Liver (tissue), 7 donors: ENCODE measurements at regions not wholly inside any gene's neighbourhood (a gene's known extent, or its start where the extent isn't known, plus 50 kb on each side); places are given as distances from the start of the nearest gene placed in this dataset.

Experiments
- DNase-seq: peaks from one replicate; pipeline ENCODE4 v3.0.0-alpha.2; 2017; ENCODE audit warnings: low spot score
- H3K27ac ChIP-seq, 2 donors: one replicate each; pipeline ENCODE4 v1.7.0; 2013; ENCODE audit warnings: inconsistent platforms in 2 of 2, low read length in 2 of 2, control low read depth in 1 of 2, low read depth in 1 of 2, mild to moderate bottlenecking in 1 of 2
- H3K27me3 ChIP-seq, 4 donors: one replicate each; pipeline versions ENCODE4 v1.6.1 to v1.7.0; 2013; ENCODE audit warnings: low read length in 3 of 4, inconsistent platforms in 1 of 4, mild to moderate bottlenecking in 1 of 4, moderate library complexity in 1 of 4; ENCODE audit not compliant: control insufficient read depth in 4 of 4, insufficient read depth in 4 of 4
- H3K36me3 ChIP-seq, 4 donors: one replicate each; pipeline versions ENCODE4 v1.6.1 to v1.7.0; 2013; ENCODE audit warnings: low read length in 3 of 4, mild to moderate bottlenecking in 3 of 4, low read depth in 1 of 4, moderate library complexity in 1 of 4; ENCODE audit not compliant: control insufficient read depth in 4 of 4, insufficient read depth in 3 of 4
- H3K4me1 ChIP-seq, 4 donors: one replicate each; pipeline versions ENCODE4 v1.6.1 to v1.7.0; 2013; ENCODE audit warnings: low read length in 3 of 4, mild to moderate bottlenecking in 3 of 4, moderate library complexity in 1 of 4; ENCODE audit not compliant: control insufficient read depth in 4 of 4, insufficient read depth in 4 of 4
- H3K4me3 ChIP-seq, 3 donors: one replicate each; pipeline versions ENCODE4 v1.6.1 to v1.7.0; 2013; ENCODE audit warnings: low read length in 3 of 3, control low read depth in 1 of 3, low read depth in 1 of 3, mild to moderate bottlenecking in 1 of 3
- H3K9ac ChIP-seq, 2 donors: one replicate each; pipeline ENCODE4 v1.7.0; 2013; ENCODE audit warnings: low read length in 2 of 2, mild to moderate bottlenecking in 2 of 2, moderate library complexity in 2 of 2, control low read depth in 1 of 2, low read depth in 1 of 2
- H3K9me3 ChIP-seq, 4 donors: one replicate each; pipeline versions ENCODE4 v1.6.1 to v1.7.0; 2013; ENCODE audit warnings: low read length in 3 of 4; ENCODE audit not compliant: control insufficient read depth in 4 of 4
- FOXA1 ChIP-seq: IDR thresholded peaks from 2 replicates; pipeline ENCODE4 v1.6.1; 2016; ENCODE audit warnings: antibody characterized with exemption
- GABPA ChIP-seq, 2 donors: IDR thresholded peaks in 1 of 2; conservative IDR thresholded peaks in 1 of 2; 2 replicates each; pipeline ENCODE4 v1.6.1; 2016; ENCODE audit warnings: antibody characterized with exemption in 2 of 2, mild to moderate bottlenecking in 1 of 2, moderate library complexity in 1 of 2
- HNF4A ChIP-seq, 2 donors: conservative IDR thresholded peaks; 2 replicates each; pipeline ENCODE4 v1.6.1; 2016; ENCODE audit warnings: antibody characterized with exemption in 2 of 2, mild to moderate bottlenecking in 2 of 2
- HNF4G ChIP-seq: IDR thresholded peaks from 2 replicates; pipeline ENCODE4 v1.6.1; 2016; ENCODE audit warnings: antibody characterized with exemption
- JUND ChIP-seq, 2 donors: IDR thresholded peaks; 2 replicates each; pipeline ENCODE4 v1.6.1; 2016; ENCODE audit warnings: antibody characterized with exemption in 2 of 2
- NR2F2 ChIP-seq: IDR thresholded peaks from 2 replicates; pipeline ENCODE4 v1.6.1; 2016; ENCODE audit warnings: antibody characterized with exemption
- RAD21 ChIP-seq, 2 donors: IDR thresholded peaks; 2 replicates each; pipeline ENCODE4 v1.6.1; 2016; ENCODE audit warnings: antibody characterized with exemption in 2 of 2, mild to moderate bottlenecking in 2 of 2
- SP1 ChIP-seq: IDR thresholded peaks from 2 replicates; pipeline ENCODE4 v1.6.1; 2018; ENCODE audit warnings: antibody characterized with exemption, mild to moderate bottlenecking
- YY1 ChIP-seq: IDR thresholded peaks from 2 replicates; pipeline ENCODE4 v1.6.1; 2016; ENCODE audit warnings: antibody characterized with exemption, mild to moderate bottlenecking
- WGBS: extraction: QIAGEN DNeasy Blood & Tissue Kit; methylation state at CpG from one replicate; pipeline ENCODE4 v1.1.7; 2013; 5-methylcytosine and 5-hydroxymethylcytosine counted together
- TF ChIP-seq, protein P1 (sequence below): IDR thresholded peaks from 2 replicates; pipeline ENCODE4 v1.6.1; 2016; ENCODE audit warnings: antibody characterized with exemption, mild to moderate bottlenecking
- TF ChIP-seq, protein P2 (sequence below): IDR thresholded peaks from 2 replicates; pipeline ENCODE4 v1.6.1; 2016; ENCODE audit warnings: antibody characterized with exemption
- TF ChIP-seq, protein P3 (sequence below): IDR thresholded peaks from 2 replicates; pipeline ENCODE4 v1.6.1; 2016; ENCODE audit warnings: antibody characterized with exemption
- donor health status: healthy.
- donor health status: healthy.
- donor health status: healthy.
- donor health status: healthy.

DNA sequence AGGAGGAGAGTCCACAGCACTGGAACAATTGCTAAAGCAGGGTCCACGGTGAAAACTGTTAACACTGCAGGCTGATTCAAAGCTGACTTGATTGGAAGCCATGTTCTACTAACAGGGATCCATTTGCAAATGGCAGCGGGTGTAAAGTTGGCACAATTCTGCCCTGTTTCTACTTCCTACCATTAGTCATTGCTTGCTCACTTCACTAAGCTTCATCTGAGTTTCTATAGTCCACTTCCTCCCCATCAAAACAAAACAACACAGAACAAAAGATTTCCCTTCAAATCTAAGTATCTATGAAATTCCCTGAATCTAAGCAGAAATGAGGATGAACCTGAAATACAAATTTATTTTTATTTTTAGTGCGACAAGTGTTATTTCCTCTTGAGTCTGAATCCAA, 187.4 kb upstream of the SOX11 start:
- H3K9ac ChIP-seq: no peak overlapping the region
- DNase-seq: no peak
- H3K4me3 ChIP-seq: no peak overlapping the region
- H3K27ac ChIP-seq: no peak overlapping the region
- H3K36me3 ChIP-seq: no peaks in the 10 kb centered on the region
- WGBS: 81% methylated on average over 3 of the region's 3 CpGs
- H3K9me3 ChIP-seq: no peaks in the 10 kb centered on the region
- TF ChIP-seq, protein P1, sequence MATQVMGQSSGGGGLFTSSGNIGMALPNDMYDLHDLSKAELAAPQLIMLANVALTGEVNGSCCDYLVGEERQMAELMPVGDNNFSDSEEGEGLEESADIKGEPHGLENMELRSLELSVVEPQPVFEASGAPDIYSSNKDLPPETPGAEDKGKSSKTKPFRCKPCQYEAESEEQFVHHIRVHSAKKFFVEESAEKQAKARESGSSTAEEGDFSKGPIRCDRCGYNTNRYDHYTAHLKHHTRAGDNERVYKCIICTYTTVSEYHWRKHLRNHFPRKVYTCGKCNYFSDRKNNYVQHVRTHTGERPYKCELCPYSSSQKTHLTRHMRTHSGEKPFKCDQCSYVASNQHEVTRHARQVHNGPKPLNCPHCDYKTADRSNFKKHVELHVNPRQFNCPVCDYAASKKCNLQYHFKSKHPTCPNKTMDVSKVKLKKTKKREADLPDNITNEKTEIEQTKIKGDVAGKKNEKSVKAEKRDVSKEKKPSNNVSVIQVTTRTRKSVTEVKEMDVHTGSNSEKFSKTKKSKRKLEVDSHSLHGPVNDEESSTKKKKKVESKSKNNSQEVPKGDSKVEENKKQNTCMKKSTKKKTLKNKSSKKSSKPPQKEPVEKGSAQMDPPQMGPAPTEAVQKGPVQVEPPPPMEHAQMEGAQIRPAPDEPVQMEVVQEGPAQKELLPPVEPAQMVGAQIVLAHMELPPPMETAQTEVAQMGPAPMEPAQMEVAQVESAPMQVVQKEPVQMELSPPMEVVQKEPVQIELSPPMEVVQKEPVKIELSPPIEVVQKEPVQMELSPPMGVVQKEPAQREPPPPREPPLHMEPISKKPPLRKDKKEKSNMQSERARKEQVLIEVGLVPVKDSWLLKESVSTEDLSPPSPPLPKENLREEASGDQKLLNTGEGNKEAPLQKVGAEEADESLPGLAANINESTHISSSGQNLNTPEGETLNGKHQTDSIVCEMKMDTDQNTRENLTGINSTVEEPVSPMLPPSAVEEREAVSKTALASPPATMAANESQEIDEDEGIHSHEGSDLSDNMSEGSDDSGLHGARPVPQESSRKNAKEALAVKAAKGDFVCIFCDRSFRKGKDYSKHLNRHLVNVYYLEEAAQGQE: no peak
- no peak for TF ChIP-seq JUND (IDR thresholded peaks at IDR 0.05)
- TF ChIP-seq NR2F2: no peak
- TF ChIP-seq SP1: no peak
- no peaks in the 10 kb centered on the region for H3K4me1 ChIP-seq
- no peaks in the 10 kb centered on the region for H3K27me3 ChIP-seq

DNA sequence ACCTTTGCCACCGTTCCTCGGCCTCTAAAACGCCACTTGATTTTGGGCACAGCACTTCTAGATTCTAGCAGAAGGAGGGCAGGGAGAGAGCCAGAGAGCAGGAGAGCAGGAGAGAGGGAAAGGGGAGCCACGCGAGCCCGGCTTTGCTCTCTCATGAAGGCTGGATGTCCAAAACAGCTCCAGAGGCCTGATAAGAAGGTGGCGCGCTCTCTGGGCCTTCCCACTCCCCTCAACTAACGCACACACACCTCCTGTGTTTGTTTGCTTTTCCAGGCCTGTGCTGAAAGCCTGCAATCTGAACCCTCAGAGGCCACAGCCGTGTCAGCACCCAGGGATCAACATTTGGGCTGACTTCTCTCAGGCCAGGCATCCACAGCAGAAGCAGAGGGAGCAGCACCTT, 184.8 kb upstream of the SOX11 start:
- no peak overlapping the region for H3K4me3 ChIP-seq
- no peak for DNase-seq
- no peak overlapping the region for H3K27ac ChIP-seq
- H3K9ac ChIP-seq: no peak overlapping the region
- H3K36me3 ChIP-seq: no peaks in the 10 kb centered on the region
- no peaks in the 10 kb centered on the region for H3K27me3 ChIP-seq
- H3K9me3 ChIP-seq: peaks cover 0 to 3% (median 0%) of the 10 kb centered on the region in 4 donors
- H3K4me1 ChIP-seq: no peaks in the 10 kb centered on the region
- TF ChIP-seq FOXA1 (no peak), SP1 (no peak), JUND (IDR thresholded peaks at IDR 0.05) (no peak), HNF4G (no peak), RAD21 (IDR thresholded peaks at IDR 0.05) (no peak), YY1 (no peak)
- TF ChIP-seq, protein P1: no peak
- TF ChIP-seq, protein P2, sequence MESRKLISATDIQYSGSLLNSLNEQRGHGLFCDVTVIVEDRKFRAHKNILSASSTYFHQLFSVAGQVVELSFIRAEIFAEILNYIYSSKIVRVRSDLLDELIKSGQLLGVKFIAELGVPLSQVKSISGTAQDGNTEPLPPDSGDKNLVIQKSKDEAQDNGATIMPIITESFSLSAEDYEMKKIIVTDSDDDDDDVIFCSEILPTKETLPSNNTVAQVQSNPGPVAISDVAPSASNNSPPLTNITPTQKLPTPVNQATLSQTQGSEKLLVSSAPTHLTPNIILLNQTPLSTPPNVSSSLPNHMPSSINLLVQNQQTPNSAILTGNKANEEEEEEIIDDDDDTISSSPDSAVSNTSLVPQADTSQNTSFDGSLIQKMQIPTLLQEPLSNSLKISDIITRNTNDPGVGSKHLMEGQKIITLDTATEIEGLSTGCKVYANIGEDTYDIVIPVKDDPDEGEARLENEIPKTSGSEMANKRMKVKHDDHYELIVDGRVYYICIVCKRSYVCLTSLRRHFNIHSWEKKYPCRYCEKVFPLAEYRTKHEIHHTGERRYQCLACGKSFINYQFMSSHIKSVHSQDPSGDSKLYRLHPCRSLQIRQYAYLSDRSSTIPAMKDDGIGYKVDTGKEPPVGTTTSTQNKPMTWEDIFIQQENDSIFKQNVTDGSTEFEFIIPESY: no peak
- WGBS: 37% methylated on average over 10 of the region's 10 CpGs

DNA sequence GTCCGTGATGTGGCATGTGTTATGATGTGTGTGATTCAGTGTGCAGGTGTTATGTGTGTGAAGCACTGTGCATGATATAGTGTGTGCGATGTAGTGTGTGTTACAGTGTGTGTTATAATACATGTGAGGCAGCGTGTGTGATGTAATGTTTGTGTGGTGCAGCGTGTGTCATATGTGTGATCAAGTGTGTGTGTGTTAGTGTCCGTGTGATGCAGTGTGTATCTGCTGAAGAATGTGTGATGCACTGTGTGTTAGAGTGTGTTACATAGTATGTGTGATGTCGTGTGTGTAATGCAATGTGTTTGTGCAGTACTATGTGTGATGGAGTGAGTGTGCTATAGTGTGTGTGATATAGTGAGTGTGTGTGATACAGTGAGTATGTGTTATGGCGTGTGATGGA, 182.8 kb upstream of the SOX11 start:
- 90% methylated on average over 7 of the region's 7 CpGs for WGBS
- TF ChIP-seq NR2F2 (no peak), GABPA (IDR thresholded peaks at IDR 0.05 in 1 of 2, conservative IDR thresholded peaks at IDR 0.05 in 1 of 2) (no peak), HNF4G (no peak), YY1 (no peak), FOXA1 (no peak), HNF4A (conservative IDR thresholded peaks at IDR 0.05) (no peak)
- TF ChIP-seq, protein P1: no peak
- TF ChIP-seq, protein P3, sequence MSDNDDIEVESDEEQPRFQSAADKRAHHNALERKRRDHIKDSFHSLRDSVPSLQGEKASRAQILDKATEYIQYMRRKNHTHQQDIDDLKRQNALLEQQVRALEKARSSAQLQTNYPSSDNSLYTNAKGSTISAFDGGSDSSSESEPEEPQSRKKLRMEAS: no peak
- DNase-seq: no peak
- Histone ChIP-seq H3K4me1 (no peaks in the 10 kb centered on the region), H3K36me3 (no peaks in the 10 kb centered on the region), H3K9ac (no peak overlapping the region), H3K9me3 (peaks cover 0 to 3% (median 0%) of the 10 kb centered on the region in 4 donors), H3K4me3 (no peak overlapping the region), H3K27me3 (no peaks in the 10 kb centered on the region), H3K27ac (no peak overlapping the region)
